SK-N-SH treated with all-trans-retinoic acid at 6 μM for 48 hours (cell line): ENCODE measurements at regions not wholly inside any gene's neighbourhood (a gene's known extent, or its start where the extent isn't known, plus 50 kb on each side); places are given as distances from the start of the nearest gene placed in this dataset.

ENCODE experiments used
- ATAC-seq: fragments of 200-7000 bp; cut with Tn5 transposase; 3 replicates; pipeline ENCODE4 v1.9.1; 2020; ENCODE audit warnings: mild to moderate bottlenecking, moderate library complexity
- BACH2 ChIP-seq: fragments of 250-450 bp; sonication (Bioruptor Pico); IDR thresholded peaks from 2 replicates; pipeline ENCODE4 v1.9.0; 2021; ENCODE audit warnings: mild to moderate bottlenecking, borderline replicate concordance
- CSDC2 ChIP-seq: fragments of 250-450 bp; sonication (Bioruptor Pico); IDR thresholded peaks from 2 replicates; pipeline ENCODE4 v1.5.0; 2020; ENCODE audit warnings: mild to moderate bottlenecking, moderate library complexity
- ESRRG ChIP-seq: fragments of 250-450 bp; sonication (Bioruptor Pico); IDR thresholded peaks from 2 replicates; pipeline ENCODE4 v1.6.1; 2021; ENCODE audit warnings: mild to moderate bottlenecking
- GLIS3 ChIP-seq: fragments of 250-450 bp; sonication (Bioruptor Pico); IDR thresholded peaks from 2 replicates; pipeline ENCODE4 v1.5.0; 2020; ENCODE audit warnings: mild to moderate bottlenecking, moderate library complexity
- ISL1 ChIP-seq: fragments of 250-450 bp; sonication (Bioruptor Pico); IDR thresholded peaks from 2 replicates; pipeline ENCODE4 v2.1.2; 2022; ENCODE audit warnings: mild to moderate bottlenecking, moderate library complexity
- OSR1 ChIP-seq: fragments of 250-450 bp; sonication (Bioruptor Pico); IDR thresholded peaks from 2 replicates; pipeline ENCODE4 v1.8.0; 2022; ENCODE audit warnings: moderate library complexity, mild to moderate bottlenecking, inconsistent platforms
- PPARA ChIP-seq: fragments of 250-450 bp; sonication (Bioruptor Pico); IDR thresholded peaks from 2 replicates; pipeline ENCODE4 v1.5.0; 2020; ENCODE audit warnings: mild to moderate bottlenecking, borderline replicate concordance
- SNAI2 ChIP-seq: fragments of 250-450 bp; sonication (Bioruptor Pico); IDR thresholded peaks from 2 replicates; pipeline ENCODE4 v1.5.0; 2020; ENCODE audit warnings: mild to moderate bottlenecking, moderate library complexity
- TCF4 ChIP-seq: fragments of 250-450 bp; sonication (Bioruptor Pico); IDR thresholded peaks from 2 replicates; pipeline ENCODE4 v1.8.0; 2021; ENCODE audit warnings: mild to moderate bottlenecking, moderate library complexity, borderline replicate concordance
- TOX ChIP-seq: fragments of 250-450 bp; sonication (Bioruptor Pico); IDR thresholded peaks from 2 replicates; pipeline ENCODE4 v1.8.0; 2021; ENCODE audit warnings: mild to moderate bottlenecking, moderate library complexity, borderline replicate concordance
- ZC3H10 ChIP-seq: fragments of 250-450 bp; sonication (Bioruptor Pico); IDR thresholded peaks from 2 replicates; pipeline ENCODE4 v1.5.1; 2021; ENCODE audit warnings: mild to moderate bottlenecking, moderate library complexity
- ZFP3 ChIP-seq: fragments of 250-450 bp; sonication (Bioruptor Pico); IDR thresholded peaks from 2 replicates; pipeline ENCODE4 v1.5.0; 2020; ENCODE audit warnings: mild to moderate bottlenecking, moderate library complexity
- ZFP30 ChIP-seq: fragments of 450-650 bp; formaldehyde crosslinking; IDR thresholded peaks from 2 replicates; pipeline ENCODE4 v1.5.0; 2022; ENCODE audit warnings: mild to moderate bottlenecking, moderate library complexity
- ZNF565 ChIP-seq: fragments of 450-650 bp; formaldehyde crosslinking; conservative IDR thresholded peaks from 2 replicates; pipeline ENCODE4 v1.5.0; 2020; ENCODE audit warnings: low read depth, mild to moderate bottlenecking, moderate library complexity
- ZNF70 ChIP-seq: fragments of 450-650 bp; formaldehyde crosslinking; IDR thresholded peaks from 2 replicates; pipeline ENCODE4 v1.5.0; 2020; ENCODE audit warnings: mild to moderate bottlenecking, moderate library complexity
- ZNF8 ChIP-seq: fragments of 450-650 bp; formaldehyde crosslinking; IDR thresholded peaks from 2 replicates; pipeline ENCODE4 v1.5.0; 2020; ENCODE audit warnings: mild to moderate bottlenecking, moderate library complexity
- TF ChIP-seq, protein P1 (sequence below): fragments of 250-450 bp; sonication (Bioruptor Pico); IDR thresholded peaks from 2 replicates; pipeline ENCODE4 v1.8.0; 2021; ENCODE audit warnings: low read depth, mild to moderate bottlenecking, moderate library complexity, borderline replicate concordance
- TF ChIP-seq, protein P2 (sequence below): fragments of 250-450 bp; sonication (Bioruptor Pico); IDR thresholded peaks from 2 replicates; pipeline ENCODE4 v1.5.0; 2020; ENCODE audit warnings: mild to moderate bottlenecking, moderate library complexity
- TF ChIP-seq, protein P3 (sequence below): fragments of 250-450 bp; sonication (Bioruptor Pico); IDR thresholded peaks from 2 replicates; pipeline ENCODE4 v1.8.0; 2020; ENCODE audit warnings: mild to moderate bottlenecking, moderate library complexity, borderline replicate concordance
- TF ChIP-seq, protein P4 (sequence below): fragments of 250-450 bp; sonication (Bioruptor Pico); IDR thresholded peaks from 2 replicates; pipeline ENCODE4 v1.5.1; 2020; ENCODE audit warnings: low read depth, mild to moderate bottlenecking, moderate library complexity
- TF ChIP-seq, protein P5 (sequence below): fragments of 250-450 bp; sonication (Bioruptor Pico); IDR thresholded peaks from 2 replicates; pipeline ENCODE4 v1.5.1; 2021; ENCODE audit warnings: mild to moderate bottlenecking, moderate library complexity

DNA sequence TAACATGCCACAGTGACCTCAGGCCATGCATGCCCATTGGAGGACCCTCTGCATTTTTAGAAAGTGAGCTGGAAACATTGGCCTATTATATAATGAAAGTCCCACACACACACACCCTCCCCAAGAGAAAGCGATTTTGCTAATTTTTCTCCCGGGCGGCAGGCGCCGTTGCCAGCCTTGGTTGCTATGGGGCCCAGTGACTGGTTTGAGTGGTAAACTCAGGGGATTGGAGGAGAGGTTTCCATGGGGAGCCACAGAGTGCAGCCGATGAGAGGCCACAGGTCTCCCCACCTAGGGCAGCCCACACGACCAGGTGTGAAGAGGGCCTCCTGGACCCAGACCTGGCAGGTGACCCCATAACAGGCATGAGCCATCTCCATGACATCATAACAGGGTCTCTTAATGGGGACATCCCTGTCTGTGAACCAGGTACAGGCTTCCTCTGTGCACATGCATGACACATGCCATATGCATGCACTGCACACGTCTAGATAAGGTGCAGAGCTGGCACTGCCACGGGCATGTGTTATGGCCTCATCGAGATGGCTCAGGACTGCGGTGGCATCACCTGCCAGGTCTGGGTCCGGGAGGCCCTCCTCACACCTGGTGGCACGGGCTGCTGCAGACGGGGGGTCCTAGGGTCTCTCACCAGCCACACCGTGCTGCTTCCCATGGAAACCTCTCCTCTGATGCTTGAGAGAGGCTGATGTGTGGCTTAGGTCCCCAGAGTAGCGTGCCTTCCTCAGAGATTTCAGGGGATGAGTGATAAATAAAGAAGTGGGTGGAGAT, 144.1 kb downstream of the RBFOX3 start:
- ATAC-seq: no peak
- TF ChIP-seq, protein P1, sequence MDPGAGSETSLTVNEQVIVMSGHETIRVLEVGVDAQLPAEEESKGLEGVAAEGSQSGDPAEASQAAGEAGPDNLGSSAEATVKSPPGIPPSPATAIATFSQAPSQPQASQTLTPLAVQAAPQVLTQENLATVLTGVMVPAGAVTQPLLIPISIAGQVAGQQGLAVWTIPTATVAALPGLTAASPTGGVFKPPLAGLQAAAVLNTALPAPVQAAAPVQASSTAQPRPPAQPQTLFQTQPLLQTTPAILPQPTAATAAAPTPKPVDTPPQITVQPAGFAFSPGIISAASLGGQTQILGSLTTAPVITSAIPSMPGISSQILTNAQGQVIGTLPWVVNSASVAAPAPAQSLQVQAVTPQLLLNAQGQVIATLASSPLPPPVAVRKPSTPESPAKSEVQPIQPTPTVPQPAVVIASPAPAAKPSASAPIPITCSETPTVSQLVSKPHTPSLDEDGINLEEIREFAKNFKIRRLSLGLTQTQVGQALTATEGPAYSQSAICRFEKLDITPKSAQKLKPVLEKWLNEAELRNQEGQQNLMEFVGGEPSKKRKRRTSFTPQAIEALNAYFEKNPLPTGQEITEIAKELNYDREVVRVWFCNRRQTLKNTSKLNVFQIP: no peak
- TF ChIP-seq PPARA (CRISPR knock-in tag) (no peak), ZNF565 (CRISPR knock-in tag) (no peak), TCF4 (CRISPR knock-in tag) (no peak), SNAI2 (CRISPR knock-in tag) (no peak)

DNA sequence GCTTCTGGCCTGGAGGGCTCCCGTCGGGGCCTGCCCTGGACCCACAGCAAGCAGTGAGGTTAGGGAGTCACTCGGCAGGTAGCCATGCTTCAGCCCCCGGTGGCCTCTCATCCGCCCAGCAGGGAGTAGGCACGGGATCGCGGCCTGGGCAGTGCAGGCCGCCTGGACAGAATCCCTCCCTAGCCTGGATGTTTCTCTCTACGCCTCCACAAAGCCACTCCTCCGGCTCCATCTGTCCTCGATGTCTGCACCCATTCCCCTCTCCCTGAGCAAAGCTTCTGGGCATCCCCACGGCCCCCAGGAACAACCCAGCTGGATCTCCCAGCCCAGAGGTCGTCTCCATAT, 145.2 kb downstream of the RBFOX3 start:
- TF ChIP-seq ZFP30 (CRISPR knock-in tag) (no peak), ESRRG (CRISPR knock-in tag) (no peak), TOX (CRISPR knock-in tag) (no peak), ISL1 (no peak), ZNF70 (CRISPR knock-in tag) (no peak), ZFP3 (CRISPR knock-in tag) (no peak), ZNF565 (CRISPR knock-in tag) (no peak), TCF4 (CRISPR knock-in tag) (no peak), GLIS3 (CRISPR knock-in tag) (no peak), PPARA (CRISPR knock-in tag) (no peak), SNAI2 (CRISPR knock-in tag) (no peak), CSDC2 (no peak), OSR1 (CRISPR knock-in tag) (no peak), BACH2 (CRISPR knock-in tag) (no peak), ZNF8 (CRISPR knock-in tag) (no peak), ZC3H10 (CRISPR knock-in tag) (no peak)
- TF ChIP-seq, protein P2, sequence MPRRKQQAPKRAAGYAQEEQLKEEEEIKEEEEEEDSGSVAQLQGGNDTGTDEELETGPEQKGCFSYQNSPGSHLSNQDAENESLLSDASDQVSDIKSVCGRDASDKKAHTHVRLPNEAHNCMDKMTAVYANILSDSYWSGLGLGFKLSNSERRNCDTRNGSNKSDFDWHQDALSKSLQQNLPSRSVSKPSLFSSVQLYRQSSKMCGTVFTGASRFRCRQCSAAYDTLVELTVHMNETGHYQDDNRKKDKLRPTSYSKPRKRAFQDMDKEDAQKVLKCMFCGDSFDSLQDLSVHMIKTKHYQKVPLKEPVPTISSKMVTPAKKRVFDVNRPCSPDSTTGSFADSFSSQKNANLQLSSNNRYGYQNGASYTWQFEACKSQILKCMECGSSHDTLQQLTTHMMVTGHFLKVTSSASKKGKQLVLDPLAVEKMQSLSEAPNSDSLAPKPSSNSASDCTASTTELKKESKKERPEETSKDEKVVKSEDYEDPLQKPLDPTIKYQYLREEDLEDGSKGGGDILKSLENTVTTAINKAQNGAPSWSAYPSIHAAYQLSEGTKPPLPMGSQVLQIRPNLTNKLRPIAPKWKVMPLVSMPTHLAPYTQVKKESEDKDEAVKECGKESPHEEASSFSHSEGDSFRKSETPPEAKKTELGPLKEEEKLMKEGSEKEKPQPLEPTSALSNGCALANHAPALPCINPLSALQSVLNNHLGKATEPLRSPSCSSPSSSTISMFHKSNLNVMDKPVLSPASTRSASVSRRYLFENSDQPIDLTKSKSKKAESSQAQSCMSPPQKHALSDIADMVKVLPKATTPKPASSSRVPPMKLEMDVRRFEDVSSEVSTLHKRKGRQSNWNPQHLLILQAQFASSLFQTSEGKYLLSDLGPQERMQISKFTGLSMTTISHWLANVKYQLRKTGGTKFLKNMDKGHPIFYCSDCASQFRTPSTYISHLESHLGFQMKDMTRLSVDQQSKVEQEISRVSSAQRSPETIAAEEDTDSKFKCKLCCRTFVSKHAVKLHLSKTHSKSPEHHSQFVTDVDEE: no peak
- TF ChIP-seq, protein P1: no peak
- TF ChIP-seq, protein P3, sequence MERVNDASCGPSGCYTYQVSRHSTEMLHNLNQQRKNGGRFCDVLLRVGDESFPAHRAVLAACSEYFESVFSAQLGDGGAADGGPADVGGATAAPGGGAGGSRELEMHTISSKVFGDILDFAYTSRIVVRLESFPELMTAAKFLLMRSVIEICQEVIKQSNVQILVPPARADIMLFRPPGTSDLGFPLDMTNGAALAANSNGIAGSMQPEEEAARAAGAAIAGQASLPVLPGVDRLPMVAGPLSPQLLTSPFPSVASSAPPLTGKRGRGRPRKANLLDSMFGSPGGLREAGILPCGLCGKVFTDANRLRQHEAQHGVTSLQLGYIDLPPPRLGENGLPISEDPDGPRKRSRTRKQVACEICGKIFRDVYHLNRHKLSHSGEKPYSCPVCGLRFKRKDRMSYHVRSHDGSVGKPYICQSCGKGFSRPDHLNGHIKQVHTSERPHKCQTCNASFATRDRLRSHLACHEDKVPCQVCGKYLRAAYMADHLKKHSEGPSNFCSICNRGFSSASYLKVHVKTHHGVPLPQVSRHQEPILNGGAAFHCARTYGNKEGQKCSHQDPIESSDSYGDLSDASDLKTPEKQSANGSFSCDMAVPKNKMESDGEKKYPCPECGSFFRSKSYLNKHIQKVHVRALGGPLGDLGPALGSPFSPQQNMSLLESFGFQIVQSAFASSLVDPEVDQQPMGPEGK (CRISPR knock-in tag): no peak
- TF ChIP-seq, protein P4, sequence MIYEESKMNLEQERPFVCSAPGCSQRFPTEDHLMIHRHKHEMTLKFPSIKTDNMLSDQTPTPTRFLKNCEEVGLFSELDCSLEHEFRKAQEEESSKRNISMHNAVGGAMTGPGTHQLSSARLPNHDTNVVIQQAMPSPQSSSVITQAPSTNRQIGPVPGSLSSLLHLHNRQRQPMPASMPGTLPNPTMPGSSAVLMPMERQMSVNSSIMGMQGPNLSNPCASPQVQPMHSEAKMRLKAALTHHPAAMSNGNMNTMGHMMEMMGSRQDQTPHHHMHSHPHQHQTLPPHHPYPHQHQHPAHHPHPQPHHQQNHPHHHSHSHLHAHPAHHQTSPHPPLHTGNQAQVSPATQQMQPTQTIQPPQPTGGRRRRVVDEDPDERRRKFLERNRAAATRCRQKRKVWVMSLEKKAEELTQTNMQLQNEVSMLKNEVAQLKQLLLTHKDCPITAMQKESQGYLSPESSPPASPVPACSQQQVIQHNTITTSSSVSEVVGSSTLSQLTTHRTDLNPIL (CRISPR knock-in tag): no peak
- TF ChIP-seq, all 23 proteins: peak for 0
- no peak for ATAC-seq

DNA sequence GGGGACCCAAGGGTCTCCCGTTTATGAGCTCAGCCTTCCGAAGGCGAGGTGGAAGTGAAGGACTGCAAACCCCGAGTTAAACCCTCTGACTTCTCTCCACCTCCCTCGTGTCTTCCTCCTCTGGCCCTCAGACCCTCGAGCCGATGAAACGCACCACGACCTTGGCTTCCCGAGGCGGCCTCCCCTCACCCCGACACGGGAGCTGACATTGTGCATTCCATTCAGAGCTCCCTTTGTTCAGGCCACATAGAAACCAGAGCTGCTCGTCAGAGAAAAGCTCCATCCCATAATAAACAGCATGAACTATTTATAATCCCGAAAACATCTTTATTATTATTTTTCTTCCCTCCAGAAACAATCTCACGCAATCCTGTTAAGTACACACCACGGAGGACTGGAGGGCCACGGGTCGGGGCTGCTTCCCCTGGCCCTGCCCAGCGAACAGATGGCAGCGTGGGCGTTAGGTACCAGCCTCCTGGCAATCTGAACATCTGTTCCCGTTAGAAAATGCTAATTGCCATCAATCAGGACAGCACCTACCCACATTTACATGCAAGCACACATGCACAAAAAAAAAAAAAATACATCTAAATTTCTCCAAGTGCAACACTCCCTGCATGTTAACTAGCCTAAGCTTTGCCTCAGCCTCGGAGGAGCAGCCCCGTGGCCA, 145.7 kb downstream of the RBFOX3 start:
- ATAC-seq: no peak
- no peak for TF ChIP-seq ZNF8 (CRISPR knock-in tag)
- no peak for TF ChIP-seq ZFP3 (CRISPR knock-in tag)
- TF ChIP-seq, protein P2: no peak
- TF ChIP-seq ZNF70 (CRISPR knock-in tag): no peak
- TF ChIP-seq TCF4 (CRISPR knock-in tag): no peak
- TF ChIP-seq ESRRG (CRISPR knock-in tag): no peak
- no peak for TF ChIP-seq GLIS3 (CRISPR knock-in tag)
- TF ChIP-seq, protein P5, sequence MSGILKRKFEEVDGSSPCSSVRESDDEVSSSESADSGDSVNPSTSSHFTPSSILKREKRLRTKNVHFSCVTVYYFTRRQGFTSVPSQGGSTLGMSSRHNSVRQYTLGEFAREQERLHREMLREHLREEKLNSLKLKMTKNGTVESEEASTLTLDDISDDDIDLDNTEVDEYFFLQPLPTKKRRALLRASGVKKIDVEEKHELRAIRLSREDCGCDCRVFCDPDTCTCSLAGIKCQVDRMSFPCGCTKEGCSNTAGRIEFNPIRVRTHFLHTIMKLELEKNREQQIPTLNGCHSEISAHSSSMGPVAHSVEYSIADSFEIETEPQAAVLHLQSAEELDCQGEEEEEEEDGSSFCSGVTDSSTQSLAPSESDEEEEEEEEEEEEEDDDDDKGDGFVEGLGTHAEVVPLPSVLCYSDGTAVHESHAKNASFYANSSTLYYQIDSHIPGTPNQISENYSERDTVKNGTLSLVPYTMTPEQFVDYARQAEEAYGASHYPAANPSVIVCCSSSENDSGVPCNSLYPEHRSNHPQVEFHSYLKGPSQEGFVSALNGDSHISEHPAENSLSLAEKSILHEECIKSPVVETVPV (CRISPR knock-in tag): no peak
- no peak for TF ChIP-seq ZC3H10 (CRISPR knock-in tag)
